ENCODE measurements at regions not wholly inside any gene's neighbourhood (a gene's known extent, or its start where the extent isn't known, plus 50 kb on each side); places are given as distances from the start of the nearest gene placed in this dataset.

DNA sequence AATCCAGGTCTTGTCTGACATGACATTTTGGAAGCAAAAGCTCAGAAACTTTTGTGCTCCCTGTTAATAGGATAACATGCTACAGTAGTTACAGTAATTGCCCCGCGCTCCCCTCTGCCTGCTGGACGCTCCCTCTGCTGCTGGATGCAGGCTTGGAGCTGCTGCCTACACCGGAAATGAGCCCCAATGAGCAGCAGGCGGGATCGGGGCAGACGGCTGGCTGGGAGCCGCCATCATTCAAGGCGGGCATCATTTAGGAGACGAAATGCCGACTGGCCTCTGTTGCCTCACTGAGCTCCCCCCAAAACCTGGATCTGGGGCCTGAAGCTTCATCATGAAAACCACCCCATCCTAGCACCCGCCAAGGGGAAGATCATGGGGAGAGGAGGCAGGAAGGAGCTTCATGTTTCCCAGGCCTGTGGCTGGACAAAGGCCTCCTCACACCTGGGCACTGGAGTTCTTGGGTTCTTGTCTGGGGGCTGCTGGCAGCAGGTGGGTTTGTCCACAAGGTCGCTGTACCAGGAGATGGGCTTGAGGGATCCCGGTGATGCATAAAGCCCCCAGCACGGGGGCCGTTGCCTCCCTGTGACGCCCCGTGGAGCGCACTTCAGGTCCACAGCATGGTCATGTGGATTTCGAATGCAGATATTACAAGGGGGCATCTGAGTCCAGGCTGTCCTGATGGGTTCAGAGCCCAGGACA, 664.3 kb downstream of the BRD1 start:
- TF ChIP-seq MAX (IDR thresholded peaks at IDR 0.05; ENCODE audit: low read depth, low read length) (no peak), POLR2A (IDR thresholded peaks at IDR 0.05; ENCODE audit: extremely low read depth, insufficient read length) (no peak), MYC (IDR thresholded peaks at IDR 0.05; ENCODE audit: low read depth, low read length) (no peak)
- TF ChIP-seq, protein P1, sequence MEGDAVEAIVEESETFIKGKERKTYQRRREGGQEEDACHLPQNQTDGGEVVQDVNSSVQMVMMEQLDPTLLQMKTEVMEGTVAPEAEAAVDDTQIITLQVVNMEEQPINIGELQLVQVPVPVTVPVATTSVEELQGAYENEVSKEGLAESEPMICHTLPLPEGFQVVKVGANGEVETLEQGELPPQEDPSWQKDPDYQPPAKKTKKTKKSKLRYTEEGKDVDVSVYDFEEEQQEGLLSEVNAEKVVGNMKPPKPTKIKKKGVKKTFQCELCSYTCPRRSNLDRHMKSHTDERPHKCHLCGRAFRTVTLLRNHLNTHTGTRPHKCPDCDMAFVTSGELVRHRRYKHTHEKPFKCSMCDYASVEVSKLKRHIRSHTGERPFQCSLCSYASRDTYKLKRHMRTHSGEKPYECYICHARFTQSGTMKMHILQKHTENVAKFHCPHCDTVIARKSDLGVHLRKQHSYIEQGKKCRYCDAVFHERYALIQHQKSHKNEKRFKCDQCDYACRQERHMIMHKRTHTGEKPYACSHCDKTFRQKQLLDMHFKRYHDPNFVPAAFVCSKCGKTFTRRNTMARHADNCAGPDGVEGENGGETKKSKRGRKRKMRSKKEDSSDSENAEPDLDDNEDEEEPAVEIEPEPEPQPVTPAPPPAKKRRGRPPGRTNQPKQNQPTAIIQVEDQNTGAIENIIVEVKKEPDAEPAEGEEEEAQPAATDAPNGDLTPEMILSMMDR (IDR thresholded peaks at IDR 0.05; ENCODE audit: low read depth, low read length): no peak

Data from NB4 (cell line).